Stimulated activated naive B cell treated with anti-CD40 and anti-IgM and Interleukin-4, amounts not matched to agents 10 μg/mL and 1 μg/mL and 100 μg/mL, for 72 hours (primary cell): ENCODE measurements at regions not wholly inside any gene's neighbourhood (a gene's known extent, or its start where the extent isn't known, plus 50 kb on each side); places are given as distances from the start of the nearest gene placed in this dataset.

ENCODE experiments used
- ATAC-seq, 2 donors: fragments of 150-1000 bp; cut with Tn5 transposase; replicated peaks; 2 replicates each; pipeline ENCODE4 v1.10.0; 2021; ENCODE audit warnings: moderate library complexity in 1 of 2
- DNase-seq: peaks from one replicate; pipeline ENCODE4 v3.0.0; 2021
- H3K27ac Mint-ChIP-seq: one replicate; pipeline ENCODE4 v1.8.0; 2022; ENCODE audit warnings: mild to moderate bottlenecking, mixed read lengths
- H3K27me3 Mint-ChIP-seq, 2 donors: one replicate each; pipeline ENCODE4 v1.8.0; 2022; ENCODE audit warnings: mixed read lengths in 2 of 2
- H3K36me3 Mint-ChIP-seq, 2 donors: one replicate each; pipeline ENCODE4 v1.8.0; 2022; ENCODE audit warnings: mixed read lengths in 2 of 2, mild to moderate bottlenecking in 1 of 2
- H3K4me1 Mint-ChIP-seq, 2 donors: one replicate each; pipeline ENCODE4 v1.8.0; 2022; ENCODE audit warnings: mixed read lengths in 2 of 2, mild to moderate bottlenecking in 1 of 2
- H3K4me3 Mint-ChIP-seq, 2 donors: one replicate each; pipeline ENCODE4 v1.8.0; 2022; ENCODE audit warnings: mild to moderate bottlenecking in 2 of 2, mixed read lengths in 2 of 2, moderate library complexity in 1 of 2
- H3K9me3 Mint-ChIP-seq, 2 donors: one replicate each; pipeline ENCODE4 v1.8.0; 2022; ENCODE audit warnings: mixed read lengths in 2 of 2, mild to moderate bottlenecking in 1 of 2

GRCh38 chrY:14139521-14139920 lies 83.5 kb downstream of the VCY1B start:
- Mint-ChIP-seq H3K4me1 (no peaks in the 10 kb centered on the region), H3K4me3 (no peak overlapping the region), H3K36me3 (no peaks in the 10 kb centered on the region), H3K9me3 (no peaks in the 10 kb centered on the region), H3K27ac (no peak overlapping the region), H3K27me3 (peaks cover 0 to 7% of the 10 kb centered on the region in 2 donors)
- no peak for DNase-seq
- no peak for ATAC-seq

GRCh38 chrY:14145614-14146013 lies 89.6 kb downstream of the VCY1B start:
- ATAC-seq = peak in 1 of 2 donors; percentile 68

GRCh38 chrY:14182776-14183175 lies 126.7 kb downstream of the VCY1B start:
- ATAC-seq (no peak), DNase-seq (no peak)
- Mint-ChIP-seq H3K36me3 (no peaks in the 10 kb centered on the region), H3K9me3 (no peaks in the 10 kb centered on the region), H3K27ac (no peak overlapping the region), H3K4me1 (no peaks in the 10 kb centered on the region), H3K27me3 (no peaks in the 10 kb centered on the region), H3K4me3 (no peak overlapping the region)

More at GRCh38 chrY:14145614-14146013, 89.6 kb downstream of the VCY1B start:
- H3K27me3 Mint-ChIP-seq = no peaks in the 10 kb centered on the region
- H3K4me3 Mint-ChIP-seq = no peak overlapping the region
- DNase-seq = no peak
- no peaks in the 10 kb centered on the region for H3K4me1 Mint-ChIP-seq
- no peaks in the 10 kb centered on the region for H3K36me3 Mint-ChIP-seq
- no peaks in the 10 kb centered on the region for H3K9me3 Mint-ChIP-seq
- H3K27ac Mint-ChIP-seq = no peak overlapping the region

- no peaks in the 10 kb centered on the region for H3K9me3 Mint-ChIP-seq
- ATAC-seq (no peak), DNase-seq (no peak)
- H3K36me3 Mint-ChIP-seq = no peaks in the 10 kb centered on the region
- no peaks in the 10 kb centered on the region for H3K27me3 Mint-ChIP-seq
- H3K4me3 Mint-ChIP-seq = no peak overlapping the region
- H3K4me1 Mint-ChIP-seq = no peaks in the 10 kb centered on the region
- H3K27ac Mint-ChIP-seq = no peak overlapping the region
Observed at GRCh38 chrY:14222014-14222413, 166.0 kb downstream of the VCY1B start.

GRCh38 chrY:14231703-14232102 lies 175.7 kb downstream of the VCY1B start:
- Mint-ChIP-seq H3K4me1 (no peaks in the 10 kb centered on the region), H3K36me3 (no peaks in the 10 kb centered on the region), H3K27me3 (no peaks in the 10 kb centered on the region), H3K27ac (no peak overlapping the region), H3K9me3 (peaks cover 0 to 6% of the 10 kb centered on the region in 2 donors), H3K4me3 (no peak overlapping the region)
- DNase-seq (no peak), ATAC-seq (no peak)

DNA sequence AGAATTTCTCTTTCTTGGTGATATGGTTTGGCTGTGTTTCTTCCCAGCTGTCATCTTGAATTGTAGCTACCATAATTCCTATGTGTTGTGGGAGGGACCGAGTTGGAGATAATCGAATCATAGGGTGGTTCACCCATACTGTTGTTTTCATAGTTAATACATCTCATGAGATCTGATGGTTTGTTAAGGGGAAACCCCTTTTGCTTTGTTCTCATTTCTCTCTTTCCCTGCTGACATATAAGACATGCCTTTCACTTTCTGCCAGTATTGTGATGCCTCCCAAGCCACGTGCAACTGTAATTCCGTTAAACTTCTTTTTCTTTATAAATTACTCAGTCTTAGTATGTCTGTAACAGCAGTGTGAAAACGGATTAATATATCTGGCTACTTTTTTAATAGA lies 179.0 kb downstream of the VCY1B start:
- Mint-ChIP-seq H3K27me3 (no peaks in the 10 kb centered on the region), H3K4me1 (no peaks in the 10 kb centered on the region), H3K9me3 (peaks cover 0 to 6% of the 10 kb centered on the region in 2 donors), H3K4me3 (no peak overlapping the region), H3K27ac (no peak overlapping the region), H3K36me3 (no peaks in the 10 kb centered on the region)
- DNase-seq (no peak), ATAC-seq (peak in 1 of 2 donors; percentile 56)

- Mint-ChIP-seq H3K4me1 (no peaks in the 10 kb centered on the region), H3K27me3 (no peaks in the 10 kb centered on the region), H3K36me3 (no peaks in the 10 kb centered on the region), H3K4me3 (no peak overlapping the region), H3K9me3 (peaks cover 0 to 4% of the 10 kb centered on the region in 2 donors), H3K27ac (no peak overlapping the region)
- DNase-seq (no peak), ATAC-seq (no peak)
Observed at GRCh38 chrY:14238277-14238676, 182.2 kb downstream of the VCY1B start.

GRCh38 chrY:14246948-14247347 lies 190.9 kb downstream of the VCY1B start:
- no peaks in the 10 kb centered on the region for H3K36me3 Mint-ChIP-seq
- no peak overlapping the region for H3K4me3 Mint-ChIP-seq
- no peak for DNase-seq
- H3K4me1 Mint-ChIP-seq = no peaks in the 10 kb centered on the region
- H3K27ac Mint-ChIP-seq = no peak overlapping the region
- H3K27me3 Mint-ChIP-seq = no peaks in the 10 kb centered on the region
- peaks cover 0 to 2% of the 10 kb centered on the region in 2 donors for H3K9me3 Mint-ChIP-seq
- ATAC-seq = no peak

- Mint-ChIP-seq H3K9me3 (peaks cover 0 to 2% of the 10 kb centered on the region in 2 donors), H3K27me3 (no peaks in the 10 kb centered on the region), H3K36me3 (no peaks in the 10 kb centered on the region), H3K4me3 (no peak overlapping the region), H3K4me1 (no peaks in the 10 kb centered on the region), H3K27ac (no peak overlapping the region)
- no peak for ATAC-seq
- DNase-seq = no peak
Observed at GRCh38 chrY:14248878-14249576, 193.0 kb downstream of the VCY1B start.

- peaks cover 0 to 1% of the 10 kb centered on the region in 2 donors for H3K9me3 Mint-ChIP-seq
Observed at GRCh38 chrY:14255965-14256816, 200.2 kb downstream of the VCY1B start.

DNA sequence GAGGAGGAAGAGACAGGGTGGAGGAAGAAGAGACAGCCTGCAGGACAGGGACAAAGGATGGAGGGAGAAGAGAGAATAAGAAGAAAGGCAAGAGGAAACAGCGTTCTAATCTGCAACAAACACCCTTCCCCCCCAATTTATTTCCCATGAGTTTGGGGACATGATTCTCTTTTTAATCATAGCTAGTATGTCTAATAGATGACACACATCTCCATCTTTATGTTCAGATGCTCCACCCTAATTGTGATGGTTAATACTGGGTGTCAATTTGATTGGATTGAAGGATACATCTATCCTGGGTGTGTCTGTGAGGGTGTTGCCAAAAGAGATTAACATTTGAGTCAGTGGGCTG lies 200.8 kb downstream of the VCY1B start:
- no peaks in the 10 kb centered on the region for H3K27me3 Mint-ChIP-seq
- no peaks in the 10 kb centered on the region for H3K4me1 Mint-ChIP-seq
- no peak overlapping the region for H3K27ac Mint-ChIP-seq
- no peak overlapping the region for H3K4me3 Mint-ChIP-seq
- H3K9me3 Mint-ChIP-seq = peaks cover 0 to 1% of the 10 kb centered on the region in 2 donors
- no peaks in the 10 kb centered on the region for H3K36me3 Mint-ChIP-seq
- ATAC-seq (no peak), DNase-seq (no peak)

More at GRCh38 chrY:14255965-14256816, 200.2 kb downstream of the VCY1B start:
- no peak for DNase-seq
- Mint-ChIP-seq H3K27ac (no peak overlapping the region), H3K4me1 (no peaks in the 10 kb centered on the region), H3K4me3 (no peak overlapping the region), H3K36me3 (no peaks in the 10 kb centered on the region), H3K27me3 (no peaks in the 10 kb centered on the region)
- ATAC-seq = no peak

DNA sequence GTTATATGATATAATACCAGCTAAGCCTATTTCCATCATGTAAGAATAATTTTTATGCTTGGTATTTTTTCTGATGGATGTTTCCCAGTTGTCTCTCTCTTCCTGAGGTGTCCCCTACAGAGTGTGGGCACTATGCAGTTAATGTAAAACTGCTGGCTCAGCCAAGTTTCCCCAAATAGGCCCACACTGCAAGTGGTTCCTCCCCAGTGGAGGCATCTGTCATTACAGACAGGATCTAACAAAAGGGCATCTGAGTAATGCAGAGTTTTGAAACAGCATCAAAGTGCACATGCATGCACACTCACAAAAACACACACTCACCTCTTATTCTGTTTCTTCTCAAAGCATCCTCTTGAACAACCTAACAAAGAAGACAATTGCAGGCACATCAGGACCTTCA lies 221.0 kb downstream of the VCY1B start:
- no peak overlapping the region for H3K4me3 Mint-ChIP-seq
- H3K4me1 Mint-ChIP-seq = no peaks in the 10 kb centered on the region
- peaks cover 0 to 8% of the 10 kb centered on the region in 2 donors for H3K9me3 Mint-ChIP-seq
- H3K27me3 Mint-ChIP-seq = no peaks in the 10 kb centered on the region
- DNase-seq = no peak
- H3K27ac Mint-ChIP-seq = no peak overlapping the region
- H3K36me3 Mint-ChIP-seq = no peaks in the 10 kb centered on the region
- ATAC-seq = no peak

- no peak overlapping the region for H3K27ac Mint-ChIP-seq
- H3K36me3 Mint-ChIP-seq = no peaks in the 10 kb centered on the region
- ATAC-seq (no peak), DNase-seq (no peak)
- no peak overlapping the region for H3K4me3 Mint-ChIP-seq
- H3K4me1 Mint-ChIP-seq = no peaks in the 10 kb centered on the region
- no peaks in the 10 kb centered on the region for H3K27me3 Mint-ChIP-seq
- H3K9me3 Mint-ChIP-seq = peaks cover 0 to 3% of the 10 kb centered on the region in 2 donors
Observed at GRCh38 chrY:14290656-14291375, 233.5 kb upstream of the NLGN4Y start.

GRCh38 chrY:14292382-14292781 lies 231.9 kb upstream of the NLGN4Y start:
- H3K36me3 Mint-ChIP-seq = no peaks in the 10 kb centered on the region

More at GRCh38 chrY:14292382-14292781, 231.9 kb upstream of the NLGN4Y start:
- DNase-seq (no peak), ATAC-seq (no peak)
- H3K27me3 Mint-ChIP-seq = no peaks in the 10 kb centered on the region
- H3K4me3 Mint-ChIP-seq = no peak overlapping the region
- H3K4me1 Mint-ChIP-seq = no peaks in the 10 kb centered on the region
- no peak overlapping the region for H3K27ac Mint-ChIP-seq
- peaks cover 0 to under 1% of the 10 kb centered on the region in 2 donors for H3K9me3 Mint-ChIP-seq
